Suppressor macrophage treated with lipopolysaccharide for 1 hour (primary cell): ENCODE measurements at regions not wholly inside any gene's neighbourhood (a gene's known extent, or its start where the extent isn't known, plus 50 kb on each side); places are given as distances from the start of the nearest gene placed in this dataset.
"Not testable (repeated sequence)": the region's sequence is repeated elsewhere in the genome, so short reads cannot be mapped to it uniquely, and the experiment has no call there.

ENCODE experiments used
- DNase-seq, 3 donors: peaks; one replicate each; pipeline ENCODE4 v3.0.0-alpha.2; 2020 to 2022

GRCh38 chr3:61445924-61446323 lies 115.4 kb upstream of the PTPRG start:
- DNase-seq: no peak

- DNase-seq: no peak
These were observed 115.0 kb upstream of the PTPRG start for GRCh38 chr3:61446341-61446740.

- DNase-seq: no peak
These were observed 113.0 kb upstream of the PTPRG start for GRCh38 chr3:61448378-61448777.

GRCh38 chr3:61449327-61450040 lies 111.9 kb upstream of the PTPRG start:
- no peak for DNase-seq

- no peak for DNase-seq
These were observed 110.5 kb upstream of the PTPRG start for GRCh38 chr3:61450866-61451265.

- no peak for DNase-seq
These were observed 109.5 kb upstream of the PTPRG start for GRCh38 chr3:61451841-61452240.

GRCh38 chr3:61452535-61453090 lies 108.8 kb upstream of the PTPRG start:
- no peak for DNase-seq

GRCh38 chr3:61454006-61454585 lies 107.3 kb upstream of the PTPRG start:
- DNase-seq: no peak

- no peak for DNase-seq
These were observed 106.6 kb upstream of the PTPRG start for GRCh38 chr3:61454801-61455200.

GRCh38 chr3:61460636-61461035 lies 100.7 kb upstream of the PTPRG start:
- DNase-seq: no peak

- DNase-seq: no peak
These were observed 98.2 kb upstream of the PTPRG start for GRCh38 chr3:61463191-61463590.

GRCh38 chr3:61464518-61465140 lies 96.7 kb upstream of the PTPRG start:
- no peak for DNase-seq

GRCh38 chr3:61466357-61466756 lies 95.0 kb upstream of the PTPRG start:
- no peak for DNase-seq

GRCh38 chr3:61483997-61484396 lies 77.4 kb upstream of the PTPRG start:
- no peak for DNase-seq

- DNase-seq: no peak
These were observed 68.0 kb upstream of the PTPRG start for GRCh38 chr3:61493339-61493738.

- DNase-seq: not testable (repeated sequence)
These were observed 67.1 kb upstream of the PTPRG start for GRCh38 chr3:61494309-61494708.

- no peak for DNase-seq
These were observed 63.9 kb upstream of the PTPRG start for GRCh38 chr3:61497463-61497862.

GRCh38 chr3:61505197-61505596 lies 56.2 kb upstream of the PTPRG start:
- DNase-seq: no peak

- no peak for DNase-seq
These were observed 53.4 kb upstream of the PTPRG start for GRCh38 chr3:61507946-61508345.
